HG03354 (cell line): ENCODE measurements at regions not wholly inside any gene's neighbourhood (a gene's known extent, or its start where the extent isn't known, plus 50 kb on each side); places are given as distances from the start of the nearest gene placed in this dataset.
"Not testable (repeated sequence)": the region's sequence is repeated elsewhere in the genome, so short reads cannot be mapped to it uniquely, and the experiment has no call there.

ENCODE experiments used
- ATAC-seq: cut with Tn5 transposase; IDR thresholded peaks from one replicate; pipeline ENCODE4 v1.9.1; 2021; ENCODE audit warnings: mild to moderate bottlenecking; ENCODE audit not compliant: unreplicated experiment, poor library complexity, severe bottlenecking

DNA sequence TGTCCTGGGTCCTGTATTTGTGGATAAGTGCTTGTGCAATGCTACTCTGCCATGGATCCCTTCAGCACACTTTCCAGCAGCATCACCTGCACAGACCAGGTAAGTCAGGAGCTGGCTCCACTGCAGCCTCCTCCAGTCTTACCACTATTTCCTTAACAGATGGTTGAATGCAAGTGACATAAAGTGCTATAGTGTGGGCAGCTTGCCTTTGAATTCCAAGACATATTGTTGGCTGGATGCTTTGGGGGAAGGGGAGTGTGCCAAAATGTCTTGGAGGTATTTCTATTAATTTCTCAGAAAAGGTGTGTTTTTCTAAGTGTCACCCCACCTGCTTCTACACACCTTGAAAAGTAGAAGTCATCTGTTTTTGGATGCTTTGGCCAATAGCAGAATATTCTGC lies 352.2 kb upstream of the SUCLG2 start:
- no peak for ATAC-seq

DNA sequence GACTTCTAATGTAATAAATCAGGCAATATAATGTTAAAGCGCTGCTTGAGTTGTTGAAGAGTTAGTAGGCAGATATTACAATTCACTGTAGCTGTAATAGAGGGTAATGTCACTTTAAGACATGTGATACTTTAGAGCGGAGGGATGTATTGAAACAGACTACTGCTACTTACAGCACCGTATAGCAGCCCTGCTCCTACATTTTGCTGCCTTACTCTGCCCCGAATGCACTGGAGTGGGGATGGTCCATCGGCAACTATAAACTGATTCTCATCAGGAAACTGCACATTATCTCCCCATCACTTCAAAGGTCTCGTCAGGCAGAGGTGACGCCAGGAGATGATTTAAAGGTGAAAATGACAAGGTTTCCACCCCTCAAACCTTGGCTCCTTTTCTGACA lies 349.7 kb upstream of the SUCLG2 start:
- no peak for ATAC-seq

- no peak for ATAC-seq
These were observed 343.9 kb upstream of the SUCLG2 start for GRCh38 chr3:67998281-67998680.

- ATAC-seq, result no peak
These were observed 340.8 kb upstream of the SUCLG2 start for GRCh38 chr3:67995206-67995605.

DNA sequence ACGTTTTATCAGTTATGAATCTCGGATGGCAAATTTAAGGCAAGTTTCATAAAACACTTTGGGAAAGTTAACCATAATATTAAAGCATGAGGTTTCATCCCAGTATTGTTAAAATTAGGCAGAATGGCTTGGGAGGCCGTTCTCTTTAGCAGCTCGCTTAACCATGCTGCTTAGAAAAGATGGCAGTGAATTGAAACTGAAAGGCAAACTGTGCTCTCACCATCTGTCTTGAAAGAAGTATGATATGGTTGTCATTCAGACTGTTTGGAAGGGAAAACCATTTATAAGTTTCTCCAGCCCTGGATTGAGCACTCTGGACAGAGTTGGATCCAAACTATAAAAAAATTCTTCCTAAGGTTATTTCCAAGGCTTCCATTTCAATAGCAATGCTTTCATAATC lies 332.3 kb upstream of the SUCLG2 start:
- no peak for ATAC-seq

DNA sequence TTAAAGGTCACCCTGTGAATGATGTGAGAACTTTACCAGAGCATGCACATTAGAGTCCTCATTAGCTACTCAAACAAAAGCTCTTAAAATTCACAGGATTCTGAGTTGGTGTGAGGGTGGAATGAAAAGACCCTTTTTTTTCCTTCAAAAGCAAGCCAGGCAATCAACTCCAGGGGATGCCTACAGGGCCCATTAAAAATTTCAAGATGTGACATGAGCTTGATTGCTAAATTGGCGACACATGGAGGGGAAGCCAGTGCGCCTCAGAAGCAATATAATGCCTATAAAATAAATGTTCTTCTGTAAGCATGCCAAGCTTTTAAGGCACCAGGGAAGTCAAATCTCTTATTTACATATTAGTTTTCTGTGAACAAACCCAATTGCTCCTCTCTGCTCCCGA lies 328.8 kb upstream of the SUCLG2 start:
- ATAC-seq, result no peak

- no peak for ATAC-seq
These were observed 326.7 kb upstream of the SUCLG2 start for GRCh38 chr3:67981077-67981476.

DNA sequence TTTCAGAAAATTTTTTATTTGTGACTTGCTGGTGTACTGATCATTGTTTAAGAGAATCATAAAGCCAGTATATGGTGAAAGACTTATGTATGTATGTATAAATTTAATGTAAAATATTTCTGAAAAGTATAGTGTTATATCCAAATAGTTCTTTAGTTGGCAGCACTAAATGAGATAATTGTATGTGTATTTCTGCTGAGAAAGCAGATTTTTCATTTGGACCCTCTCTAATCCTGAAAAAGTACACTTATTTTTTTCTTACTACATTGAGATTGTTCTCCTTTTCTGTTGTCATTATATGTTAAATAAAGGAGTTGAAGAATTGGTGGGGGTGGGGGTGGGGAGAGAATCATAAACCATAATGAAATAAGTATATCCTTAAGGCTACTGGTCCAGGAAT lies 324.9 kb upstream of the SUCLG2 start:
- no peak for ATAC-seq

DNA sequence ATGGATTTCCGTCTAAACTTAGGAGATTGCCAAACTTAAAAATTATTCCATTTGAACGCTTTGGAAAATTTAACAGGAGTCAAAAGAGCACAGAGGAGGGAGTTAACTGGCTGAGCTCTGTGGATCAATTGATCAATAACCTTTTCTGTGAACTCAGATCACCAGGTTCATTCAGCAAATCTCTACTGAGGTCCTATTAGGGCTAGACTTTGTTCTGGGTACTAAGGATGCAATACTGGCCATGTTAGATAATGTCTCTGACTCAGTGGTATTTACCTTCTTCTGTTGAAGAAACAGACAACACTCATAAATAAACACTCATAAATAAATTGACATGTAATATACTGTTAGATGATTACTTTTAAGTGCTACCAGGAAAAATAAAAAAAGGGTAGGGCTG lies 323.4 kb upstream of the SUCLG2 start:
- ATAC-seq, result no peak

DNA sequence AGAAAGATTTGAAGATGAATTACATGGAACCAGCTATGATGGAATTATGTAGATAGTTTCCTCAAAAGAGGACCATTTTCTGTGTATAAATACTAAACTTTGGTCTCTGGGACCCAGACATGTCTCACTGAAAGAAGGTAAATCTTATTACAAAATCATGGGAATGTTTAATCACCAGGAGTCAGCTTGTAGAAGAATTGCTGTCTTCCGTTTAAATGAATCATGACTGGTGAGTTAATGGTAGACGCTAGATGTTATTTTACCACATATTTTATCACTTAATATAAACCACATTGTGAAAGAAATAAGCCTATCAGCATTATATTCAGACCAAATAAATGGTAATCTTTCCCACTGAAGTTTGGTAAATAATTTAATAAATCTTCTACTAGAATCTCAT lies 322.3 kb upstream of the SUCLG2 start:
- ATAC-seq, result no peak

DNA sequence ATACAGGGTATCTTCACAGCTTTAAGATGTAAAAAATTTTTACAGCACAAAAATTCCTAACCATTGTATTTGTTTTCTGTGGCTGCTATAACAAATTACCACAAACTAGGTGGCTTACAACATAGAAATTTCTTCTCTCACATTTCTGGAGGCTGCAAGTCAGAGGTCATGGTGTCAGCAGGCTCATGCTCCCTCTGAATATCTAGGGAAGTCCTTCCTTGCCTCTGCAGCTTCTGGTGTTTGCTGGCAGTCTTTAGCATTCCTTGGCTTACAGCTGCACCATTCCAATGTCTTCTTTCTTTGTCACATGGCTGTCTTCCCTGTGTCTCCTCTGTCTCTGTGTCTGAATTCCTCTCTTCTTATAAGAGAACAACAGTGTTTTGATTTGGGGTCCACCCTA lies 310.2 kb upstream of the SUCLG2 start:
- ATAC-seq, result no peak

DNA sequence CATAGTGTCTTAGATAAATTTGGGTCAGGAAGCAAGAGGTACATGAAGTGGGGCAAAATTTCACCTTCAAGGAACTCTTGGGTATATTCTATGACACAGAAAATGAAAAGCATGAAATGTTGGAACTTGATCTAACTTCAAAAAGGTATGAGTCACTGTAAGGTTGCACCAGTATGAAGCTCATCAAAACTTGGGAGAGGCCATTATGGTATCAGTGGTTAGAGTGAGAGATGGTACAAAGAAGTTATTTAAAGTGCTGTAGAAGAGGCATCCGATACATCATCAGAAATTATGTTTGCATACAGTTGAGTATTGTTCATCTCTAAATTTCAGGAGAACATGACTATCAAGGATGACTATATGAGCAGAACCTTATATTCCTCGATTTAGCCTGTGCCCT lies 302.9 kb upstream of the SUCLG2 start:
- ATAC-seq, result no peak

DNA sequence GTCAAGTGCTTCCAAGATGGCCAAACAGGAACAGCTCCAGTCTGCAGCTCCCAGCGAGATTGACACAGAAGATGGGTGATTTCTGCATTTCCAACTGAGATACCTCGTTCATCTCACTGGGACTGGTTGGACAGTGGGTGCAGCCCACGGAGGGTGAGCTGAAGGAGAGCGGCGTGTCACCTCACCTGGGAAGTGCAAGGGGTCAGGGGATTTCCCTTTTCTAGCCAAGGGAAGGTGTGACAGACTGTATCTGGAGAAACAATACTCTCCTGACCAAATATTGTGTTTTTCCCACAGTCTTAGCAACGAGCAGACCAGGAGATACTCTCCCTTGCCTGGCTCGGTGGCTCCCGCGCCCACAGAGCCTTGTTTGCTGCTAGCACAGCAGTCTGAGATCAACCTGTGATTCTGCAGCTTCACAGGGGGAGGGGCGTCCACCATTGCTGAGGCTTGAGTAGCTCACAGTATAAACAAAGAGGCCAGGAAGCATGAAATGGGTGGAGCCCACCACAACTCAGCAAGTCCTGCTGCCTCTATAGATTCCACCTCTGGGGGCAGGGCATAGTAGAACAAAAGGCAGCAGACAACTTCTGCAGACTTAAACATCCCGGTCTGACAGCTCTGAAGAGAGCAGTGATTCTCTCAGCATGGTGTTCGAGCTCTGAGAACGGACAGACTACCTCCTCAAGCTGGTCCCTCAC lies 293.5 kb upstream of the SUCLG2 start:
- ATAC-seq, result no peak

GRCh38 chr3:67946436-67946835 lies 292.0 kb upstream of the SUCLG2 start:
- no peak for ATAC-seq

DNA sequence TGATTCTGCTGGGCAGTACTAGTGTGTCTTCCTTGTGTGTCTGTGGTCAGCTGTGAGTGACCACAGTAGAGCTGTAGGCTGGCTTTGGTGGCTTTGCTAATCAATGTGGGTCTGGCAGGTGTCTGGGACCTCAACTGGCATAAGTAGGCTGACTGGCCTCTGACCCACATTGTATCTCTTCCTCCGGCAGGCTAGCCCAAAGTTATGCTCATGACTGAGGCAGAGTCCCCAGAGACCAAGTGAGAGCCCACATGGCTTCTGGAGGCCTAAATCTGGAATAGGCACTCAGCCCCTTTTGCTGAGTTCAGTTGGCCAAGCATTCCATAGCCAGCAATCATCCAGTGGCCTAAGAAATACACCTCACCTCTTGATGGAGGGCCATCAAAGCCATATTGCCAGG lies 289.1 kb upstream of the SUCLG2 start:
- no peak for ATAC-seq

- no peak for ATAC-seq
These were observed 287.1 kb upstream of the SUCLG2 start for GRCh38 chr3:67941433-67942030.

DNA sequence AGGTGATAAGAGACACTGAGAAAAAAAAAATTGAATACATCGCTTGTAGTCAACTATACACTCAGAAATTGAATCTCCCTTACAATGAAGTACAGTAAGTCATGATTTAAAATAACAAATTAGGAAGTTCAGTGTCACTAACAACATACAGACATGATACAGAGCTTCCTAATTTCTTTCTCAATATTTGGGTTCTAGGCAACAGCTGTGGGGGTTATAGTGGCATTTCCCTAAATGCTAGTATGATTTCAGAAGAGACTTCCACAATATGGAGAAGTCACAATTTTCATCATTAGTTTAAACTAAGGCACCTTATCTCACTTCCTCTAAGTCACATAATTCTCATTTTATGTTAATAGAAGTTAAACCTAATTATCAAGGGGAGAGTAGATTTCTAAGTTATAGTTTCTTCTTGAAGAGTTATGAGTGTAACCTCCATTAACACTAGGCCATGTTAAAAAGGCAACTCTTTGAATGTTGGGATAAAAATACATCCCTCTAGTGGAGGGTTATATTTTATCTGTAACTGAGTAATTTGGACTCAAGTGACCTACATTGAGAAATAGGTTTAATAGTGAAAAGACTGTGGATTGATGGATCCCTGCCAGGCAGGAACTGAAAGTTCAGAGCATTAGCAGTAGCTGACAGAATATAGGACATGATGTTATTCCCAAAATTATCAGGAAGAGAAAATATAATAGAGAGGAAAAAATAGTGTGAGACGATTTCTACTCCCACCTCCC lies 286.0 kb upstream of the SUCLG2 start:
- no peak for ATAC-seq

GRCh38 chr3:67937498-67938118 lies 283.2 kb upstream of the SUCLG2 start:
- no peak for ATAC-seq

- not testable (repeated sequence) for ATAC-seq
These were observed 276.0 kb upstream of the SUCLG2 start for GRCh38 chr3:67930394-67930793.

GRCh38 chr3:67923796-67924195 lies 269.4 kb upstream of the SUCLG2 start:
- ATAC-seq, result no peak

DNA sequence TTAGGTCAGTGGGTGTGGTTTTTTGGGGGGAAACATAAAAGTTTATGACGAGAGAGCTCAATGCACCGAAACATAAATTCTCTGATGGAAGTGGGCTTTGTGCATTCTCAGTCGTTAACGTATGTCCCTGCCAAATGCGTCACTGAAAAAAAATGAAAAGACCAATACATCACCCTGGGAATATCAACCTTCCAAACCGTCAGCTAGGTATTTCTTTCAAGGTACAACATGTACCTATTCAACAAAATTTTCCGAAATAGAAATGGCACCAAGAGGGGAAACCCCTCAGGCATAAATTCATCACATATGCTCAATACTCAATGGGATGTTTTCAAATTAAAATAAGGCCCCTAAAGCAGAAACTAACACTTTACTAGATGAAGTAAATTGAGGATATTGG lies 266.6 kb upstream of the SUCLG2 start:
- ATAC-seq, result no peak
